Omental fat pad (tissue), 3 donors: ENCODE measurements at regions not wholly inside any gene's neighbourhood (a gene's known extent, or its start where the extent isn't known, plus 50 kb on each side); places are given as distances from the start of the nearest gene placed in this dataset.

ENCODE experiments used
- ATAC-seq: fragments of 150-250 bp; one replicate; pipeline ENCODE4 v1.9.1; 2016; ENCODE audit warnings: mild to moderate bottlenecking, moderate library complexity; ENCODE audit not compliant: low FRiP score
- DNase-seq: peaks from one replicate; pipeline ENCODE4 v3.0.0-alpha.2; 2019; ENCODE audit warnings: low spot score
- TF ChIP-seq, protein P1 (sequence below), 3 donors: fragments of 450-650 bp; IDR thresholded peaks; one replicate each; pipeline ENCODE4 v1.5.1; 2016 to 2017; ENCODE audit warnings: antibody characterized with exemption in 3 of 3, mild to moderate bottlenecking in 3 of 3, moderate library complexity in 2 of 3

DNA sequence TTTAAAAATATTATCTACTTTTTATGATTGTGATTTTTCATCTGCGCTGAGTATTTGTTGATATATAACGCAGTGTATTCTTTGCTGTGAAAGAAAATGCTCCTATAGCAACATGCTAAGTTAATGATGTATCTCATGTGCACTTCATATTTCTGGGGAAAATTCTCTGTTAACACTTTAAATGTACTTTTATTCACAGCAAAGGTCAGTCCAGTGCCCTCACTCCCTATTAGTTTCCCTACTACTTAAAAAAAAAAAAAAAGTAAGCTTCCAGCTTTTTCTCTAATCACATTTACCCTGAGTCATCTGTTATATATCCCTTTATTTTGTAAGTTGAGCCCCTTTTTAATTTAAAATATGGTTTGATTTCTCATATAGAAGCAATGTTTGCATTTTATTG lies 219.8 kb downstream of the AEBP2 start:
- DNase-seq (no peak), ATAC-seq (no peak)
- TF ChIP-seq, protein P1, sequence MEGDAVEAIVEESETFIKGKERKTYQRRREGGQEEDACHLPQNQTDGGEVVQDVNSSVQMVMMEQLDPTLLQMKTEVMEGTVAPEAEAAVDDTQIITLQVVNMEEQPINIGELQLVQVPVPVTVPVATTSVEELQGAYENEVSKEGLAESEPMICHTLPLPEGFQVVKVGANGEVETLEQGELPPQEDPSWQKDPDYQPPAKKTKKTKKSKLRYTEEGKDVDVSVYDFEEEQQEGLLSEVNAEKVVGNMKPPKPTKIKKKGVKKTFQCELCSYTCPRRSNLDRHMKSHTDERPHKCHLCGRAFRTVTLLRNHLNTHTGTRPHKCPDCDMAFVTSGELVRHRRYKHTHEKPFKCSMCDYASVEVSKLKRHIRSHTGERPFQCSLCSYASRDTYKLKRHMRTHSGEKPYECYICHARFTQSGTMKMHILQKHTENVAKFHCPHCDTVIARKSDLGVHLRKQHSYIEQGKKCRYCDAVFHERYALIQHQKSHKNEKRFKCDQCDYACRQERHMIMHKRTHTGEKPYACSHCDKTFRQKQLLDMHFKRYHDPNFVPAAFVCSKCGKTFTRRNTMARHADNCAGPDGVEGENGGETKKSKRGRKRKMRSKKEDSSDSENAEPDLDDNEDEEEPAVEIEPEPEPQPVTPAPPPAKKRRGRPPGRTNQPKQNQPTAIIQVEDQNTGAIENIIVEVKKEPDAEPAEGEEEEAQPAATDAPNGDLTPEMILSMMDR (IDR thresholded peaks at IDR 0.05) = no peak

GRCh38 chr12:19659501-19659900 lies 220.2 kb downstream of the AEBP2 start:
- no peak for DNase-seq
- ATAC-seq = no peak
- TF ChIP-seq, protein P1 (IDR thresholded peaks at IDR 0.05) = no peak

DNA sequence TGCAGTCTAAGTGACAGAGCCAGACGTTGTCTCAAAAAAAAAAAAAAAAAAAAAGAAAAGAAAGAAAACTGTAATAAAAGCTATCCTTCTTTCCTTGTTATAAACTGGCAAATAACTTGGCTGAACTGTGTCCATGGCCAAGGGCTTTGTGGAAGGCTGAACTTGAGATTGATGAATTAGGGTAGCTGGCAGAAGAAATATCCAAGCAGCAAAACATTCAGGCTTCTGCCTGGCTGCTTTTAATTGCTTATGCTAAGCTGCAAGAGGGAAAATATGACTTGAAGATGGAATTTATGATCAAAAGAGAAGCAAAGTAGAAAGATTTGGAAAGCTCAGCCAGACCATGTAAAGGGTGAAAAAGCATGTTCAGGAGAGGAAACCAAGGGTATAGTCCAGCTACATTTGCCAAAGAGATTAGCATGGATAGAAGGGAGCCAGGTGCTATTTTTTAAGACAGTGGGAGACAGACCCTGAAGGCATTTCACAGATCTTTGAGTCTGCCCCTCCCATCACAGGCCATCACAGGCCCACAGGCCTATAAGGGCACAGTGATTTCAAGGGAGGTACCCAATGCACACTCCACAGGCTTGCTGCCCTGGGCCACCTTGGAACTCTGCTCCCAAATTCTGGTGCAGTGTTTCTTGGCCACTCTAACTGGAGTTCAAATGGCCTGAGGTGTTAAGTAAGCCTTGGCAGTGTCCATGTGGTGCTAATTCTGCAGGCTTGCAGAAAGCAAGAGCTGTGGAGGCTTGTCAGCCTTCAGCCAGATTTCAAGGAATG lies 226.0 kb downstream of the AEBP2 start:
- DNase-seq (no peak), ATAC-seq (no peak)
- TF ChIP-seq, protein P1 (IDR thresholded peaks at IDR 0.05) = no peak

GRCh38 chr12:19666070-19666469 lies 226.8 kb downstream of the AEBP2 start:
- DNase-seq = no peak
- TF ChIP-seq, protein P1 (IDR thresholded peaks at IDR 0.05) = no peak
- ATAC-seq = no peak

GRCh38 chr12:19669793-19670192 lies 230.5 kb downstream of the AEBP2 start:
- TF ChIP-seq, protein P1 (IDR thresholded peaks at IDR 0.05) = no peak
- ATAC-seq (no peak), DNase-seq (no peak)

DNA sequence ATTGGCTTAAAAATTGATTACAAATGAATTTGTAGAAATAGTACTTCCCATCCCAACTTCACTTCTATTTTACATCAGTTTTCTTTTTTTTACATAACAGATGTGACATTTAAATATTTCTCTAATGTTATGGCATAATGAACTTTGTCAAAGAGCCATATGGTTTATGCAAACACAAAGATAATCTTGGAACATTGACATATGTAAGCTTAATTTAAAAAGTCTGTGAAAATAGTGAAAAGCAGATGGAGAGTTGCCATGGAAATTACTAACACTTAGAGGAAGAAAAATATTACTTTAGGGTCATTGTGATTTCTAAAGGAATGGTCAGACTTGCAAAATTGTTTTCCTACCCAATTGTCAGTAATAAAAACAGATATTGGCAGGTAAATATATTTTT lies 232.4 kb downstream of the AEBP2 start:
- TF ChIP-seq, protein P1 (IDR thresholded peaks at IDR 0.05) = no peak
- DNase-seq = no peak
- ATAC-seq = no peak

DNA sequence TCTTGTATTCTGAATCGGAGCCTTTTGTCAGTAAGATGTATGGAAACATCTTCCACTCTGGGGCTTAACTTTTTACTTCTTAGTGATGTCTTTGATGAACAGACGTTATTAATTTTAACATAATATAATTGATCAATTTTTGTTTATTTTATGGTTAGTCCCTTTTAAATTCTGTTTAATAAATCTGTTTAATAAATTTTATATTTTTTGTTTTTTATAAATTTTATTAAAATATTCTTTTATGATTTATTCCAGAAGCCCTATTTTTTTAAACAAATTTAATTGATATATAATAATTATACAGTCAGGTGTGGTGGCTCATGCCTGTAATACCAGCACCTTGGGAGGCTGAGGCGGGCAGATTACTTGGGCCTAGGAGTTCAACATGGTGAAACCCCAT lies 235.1 kb downstream of the AEBP2 start:
- TF ChIP-seq, protein P1 (IDR thresholded peaks at IDR 0.05) = no peak
- ATAC-seq = no peak
- DNase-seq = no peak
